ENCODE measurements at regions not wholly inside any gene's neighbourhood (a gene's known extent, or its start where the extent isn't known, plus 50 kb on each side); places are given as distances from the start of the nearest gene placed in this dataset.
"Not testable (repeated sequence)": the region's sequence is repeated elsewhere in the genome, so short reads cannot be mapped to it uniquely, and the experiment has no call there.

DNA sequence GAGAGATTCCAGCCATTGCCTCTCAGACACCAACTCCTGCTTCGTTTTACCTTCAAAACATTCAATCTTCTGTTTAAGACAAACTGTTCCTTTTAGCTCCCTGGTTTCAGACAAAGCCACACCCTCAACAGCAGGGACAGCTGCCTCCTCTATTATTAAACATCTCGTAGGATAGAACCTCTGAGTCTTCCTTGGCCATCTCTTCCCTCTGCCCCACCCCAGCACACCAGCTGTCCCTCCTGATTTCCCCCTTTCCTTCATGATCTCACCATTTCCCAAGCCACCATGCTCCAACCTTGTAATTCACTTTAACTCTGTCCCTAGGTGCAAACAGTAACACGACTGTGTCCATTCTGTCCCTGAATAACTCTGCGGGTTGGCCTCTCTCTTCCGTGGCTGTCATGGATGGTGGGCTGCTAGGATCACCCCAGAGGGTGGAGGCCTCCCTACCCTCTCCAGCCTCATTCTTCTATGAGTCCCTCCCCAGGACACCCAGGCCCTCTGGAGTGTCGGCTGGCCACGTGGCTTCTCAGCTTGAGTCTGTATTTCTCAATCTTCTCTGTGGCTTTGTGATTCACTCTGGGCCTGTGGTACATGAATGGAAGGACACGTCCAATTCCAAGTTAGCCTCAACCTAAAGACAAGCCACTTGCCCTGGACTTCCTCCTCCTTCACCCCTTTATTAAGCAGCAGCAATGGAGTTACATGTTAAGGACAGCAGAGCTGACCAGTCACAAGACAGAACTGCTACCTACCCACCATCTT is 349.9 kb downstream of the FBXW7 start:
- H3K9ac ChIP-seq (ENCODE audit: low read length in 5 of 5), result no peak overlapping the region
- H3K9me3 ChIP-seq (ENCODE audit: control insufficient read depth in 5 of 5, low read length in 5 of 5), result peaks cover 0 to 4% (median 0%) of the 10 kb centered on the region in 5 donors
- no peaks in the 10 kb centered on the region for H3K36me3 ChIP-seq (ENCODE audit: control insufficient read depth in 5 of 5, insufficient read depth in 5 of 5, low read length in 5 of 5)
- H3K27ac ChIP-seq (ENCODE audit: low read depth, low read length), result no peak overlapping the region
- H3K4me1 ChIP-seq (ENCODE audit: control insufficient read depth in 5 of 5, insufficient read depth in 5 of 5, low read length in 5 of 5), result peaks cover 0 to 14% (median 11%) of the 10 kb centered on the region in 5 donors
- no peak overlapping the region for H3K4me3 ChIP-seq (ENCODE audit: low read depth in 1 of 5, low read length in 5 of 5)
- H3K27me3 ChIP-seq (ENCODE audit: control insufficient read depth in 5 of 5, insufficient read depth in 4 of 5, low read length in 5 of 5), result no peaks in the 10 kb centered on the region

DNA sequence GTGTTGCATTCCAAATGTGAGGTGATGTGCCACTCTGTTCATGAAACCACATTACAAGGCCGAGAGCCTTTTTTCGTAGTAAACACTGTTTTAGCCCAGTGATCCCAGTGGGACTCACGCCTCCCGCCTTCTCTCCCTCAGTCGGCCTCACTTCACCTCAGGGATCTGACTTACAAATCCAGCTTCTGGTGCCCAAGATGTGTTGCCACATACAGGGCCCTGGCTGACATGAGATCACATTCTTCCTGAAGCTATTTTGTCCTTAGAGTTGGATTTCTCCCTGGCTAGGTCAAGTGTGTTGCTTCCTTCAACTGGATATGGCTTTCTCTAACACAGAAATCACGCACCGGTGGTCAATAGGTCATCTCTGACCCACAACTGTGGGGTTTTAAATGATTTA is 354.7 kb downstream of the FBXW7 start:
- Histone ChIP-seq H3K27ac (ENCODE audit: low read depth, low read length) (no peak overlapping the region), H3K36me3 (ENCODE audit: control insufficient read depth in 5 of 5, insufficient read depth in 5 of 5, low read length in 5 of 5) (no peaks in the 10 kb centered on the region), H3K27me3 (ENCODE audit: control insufficient read depth in 5 of 5, insufficient read depth in 4 of 5, low read length in 5 of 5) (no peaks in the 10 kb centered on the region), H3K4me1 (ENCODE audit: control insufficient read depth in 5 of 5, insufficient read depth in 5 of 5, low read length in 5 of 5) (peaks cover 0 to 9% (median 0%) of the 10 kb centered on the region in 5 donors), H3K4me3 (ENCODE audit: low read depth in 1 of 5, low read length in 5 of 5) (no peak overlapping the region), H3K9ac (ENCODE audit: low read length in 5 of 5) (no peak overlapping the region), H3K9me3 (ENCODE audit: control insufficient read depth in 5 of 5, low read length in 5 of 5) (peaks cover 0 to 4% (median 0%) of the 10 kb centered on the region in 5 donors)

DNA sequence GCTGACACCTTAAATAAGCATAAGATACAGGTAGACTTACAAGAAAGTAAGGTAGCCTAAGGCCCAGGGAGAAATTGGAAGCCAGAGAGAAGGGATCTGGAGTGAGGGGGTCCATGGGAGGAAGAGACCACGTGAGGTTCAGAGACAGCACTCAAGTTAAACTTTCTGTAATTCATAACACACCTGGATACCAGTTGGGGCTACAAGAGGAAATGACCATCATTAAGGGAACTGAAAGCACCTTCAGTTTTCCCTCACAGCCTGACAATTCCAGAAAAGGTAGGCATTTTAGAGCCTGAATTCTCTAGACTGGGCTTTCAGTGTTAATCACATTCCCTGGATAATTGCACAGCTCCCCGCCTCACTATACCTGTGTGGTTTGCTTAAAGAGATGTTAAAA is 355.5 kb downstream of the FBXW7 start:
- Histone ChIP-seq H3K9me3 (ENCODE audit: control insufficient read depth in 5 of 5, low read length in 5 of 5) (peaks cover 0 to 4% (median 0%) of the 10 kb centered on the region in 5 donors), H3K27ac (ENCODE audit: low read depth, low read length) (no peak overlapping the region)

DNA sequence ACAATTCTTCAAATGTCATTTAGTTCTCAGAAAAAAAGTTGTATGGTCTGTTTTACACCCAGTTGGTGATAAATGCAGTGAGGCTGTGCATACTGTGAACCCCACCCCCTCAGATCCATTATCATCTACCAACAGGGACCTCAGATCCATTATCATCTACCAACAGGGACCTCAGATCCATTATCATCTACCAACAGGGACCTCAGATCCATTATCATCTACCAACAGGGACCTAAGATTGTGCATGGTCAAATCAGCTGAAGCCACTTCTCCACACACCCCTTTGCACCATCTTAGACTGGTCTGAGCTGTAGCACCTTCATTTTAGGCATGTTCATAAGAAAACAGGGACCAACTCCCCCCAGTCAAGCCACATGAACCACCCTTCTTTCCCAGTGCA is 358.4 kb downstream of the FBXW7 start:
- not testable (repeated sequence) for H3K36me3 ChIP-seq (ENCODE audit: control insufficient read depth in 5 of 5, insufficient read depth in 5 of 5, low read length in 5 of 5); H3K27me3 ChIP-seq (ENCODE audit: control insufficient read depth in 5 of 5, insufficient read depth in 4 of 5, low read length in 5 of 5)

More for the DNA sequence above, 355.5 kb downstream of the FBXW7 start:
- Histone ChIP-seq H3K4me3 (ENCODE audit: low read depth in 1 of 5, low read length in 5 of 5) (no peak overlapping the region), H3K9ac (ENCODE audit: low read length in 5 of 5) (no peak overlapping the region), H3K27me3 (ENCODE audit: control insufficient read depth in 5 of 5, insufficient read depth in 4 of 5, low read length in 5 of 5) (no peaks in the 10 kb centered on the region), H3K4me1 (ENCODE audit: control insufficient read depth in 5 of 5, insufficient read depth in 5 of 5, low read length in 5 of 5) (peaks cover 0 to 9% (median 0%) of the 10 kb centered on the region in 5 donors), H3K36me3 (ENCODE audit: control insufficient read depth in 5 of 5, insufficient read depth in 5 of 5, low read length in 5 of 5) (no peaks in the 10 kb centered on the region)

DNA sequence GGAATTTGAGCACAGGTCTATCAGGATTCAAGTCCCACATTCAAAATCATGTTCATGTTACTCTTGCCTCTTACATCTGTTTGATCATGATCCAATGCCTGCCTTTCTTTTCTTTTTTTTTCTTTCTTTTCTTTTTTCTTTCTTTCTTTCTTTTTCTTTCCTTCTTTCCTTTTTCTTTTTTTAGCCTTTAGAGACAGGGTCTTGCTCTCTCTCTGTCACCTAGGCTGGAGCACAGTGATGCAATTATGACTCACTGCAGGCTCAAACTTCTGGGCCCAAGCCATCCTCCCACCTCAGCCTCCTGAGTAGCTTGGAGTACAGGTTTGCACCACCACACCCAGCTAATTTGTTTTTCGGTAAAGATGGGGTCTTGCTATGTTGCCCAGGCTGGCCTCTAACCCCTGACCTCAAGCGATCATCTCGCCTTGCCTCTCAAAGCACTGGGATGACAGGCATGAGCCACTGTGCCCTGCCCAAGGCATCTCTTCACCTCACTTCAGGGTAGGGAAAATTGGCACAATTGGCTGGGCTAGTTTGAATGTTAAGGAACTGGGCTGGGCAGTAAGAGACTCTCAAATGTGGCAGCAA is 359.2 kb downstream of the FBXW7 start:
- no peak overlapping the region for H3K9ac ChIP-seq (ENCODE audit: low read length in 5 of 5)
- peaks cover 0 to 9% (median 0%) of the 10 kb centered on the region in 5 donors for H3K4me1 ChIP-seq (ENCODE audit: control insufficient read depth in 5 of 5, insufficient read depth in 5 of 5, low read length in 5 of 5)
- no peaks in the 10 kb centered on the region for H3K27me3 ChIP-seq (ENCODE audit: control insufficient read depth in 5 of 5, insufficient read depth in 4 of 5, low read length in 5 of 5)
- no peak overlapping the region for H3K4me3 ChIP-seq (ENCODE audit: low read depth in 1 of 5, low read length in 5 of 5)
- no peaks in the 10 kb centered on the region for H3K36me3 ChIP-seq (ENCODE audit: control insufficient read depth in 5 of 5, insufficient read depth in 5 of 5, low read length in 5 of 5)
- no peak overlapping the region for H3K27ac ChIP-seq (ENCODE audit: low read depth, low read length)
- no peaks in the 10 kb centered on the region for H3K9me3 ChIP-seq (ENCODE audit: control insufficient read depth in 5 of 5, low read length in 5 of 5)

More for the DNA sequence above, 358.4 kb downstream of the FBXW7 start:
- not testable (repeated sequence) for H3K27ac ChIP-seq (ENCODE audit: low read depth, low read length); H3K9me3 ChIP-seq (ENCODE audit: control insufficient read depth in 5 of 5, low read length in 5 of 5); H3K9ac ChIP-seq (ENCODE audit: low read length in 5 of 5); H3K4me3 ChIP-seq (ENCODE audit: low read depth in 1 of 5, low read length in 5 of 5); H3K4me1 ChIP-seq (ENCODE audit: control insufficient read depth in 5 of 5, insufficient read depth in 5 of 5, low read length in 5 of 5)

DNA sequence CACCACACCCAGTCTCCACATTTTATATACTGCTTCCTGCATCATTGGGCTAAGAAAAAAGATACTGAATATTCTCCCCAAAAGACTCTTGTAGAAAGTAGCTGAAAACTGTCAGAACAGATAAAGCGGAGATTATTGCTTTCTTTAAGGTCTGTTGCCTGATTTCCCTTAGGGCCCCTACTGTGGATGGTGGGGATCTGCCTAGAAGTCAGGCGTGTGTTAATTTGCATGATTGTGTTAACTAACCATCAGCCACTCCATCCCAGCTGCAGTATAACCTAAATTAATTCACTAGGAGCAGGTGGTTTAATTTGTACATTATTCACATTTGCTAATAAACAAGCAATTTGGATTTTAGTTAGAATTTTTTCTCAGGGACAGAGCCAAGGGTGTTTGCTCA is 360.3 kb downstream of the FBXW7 start:
- no peak overlapping the region for H3K4me3 ChIP-seq (ENCODE audit: low read depth in 1 of 5, low read length in 5 of 5)
- no peak overlapping the region for H3K27ac ChIP-seq (ENCODE audit: low read depth, low read length)
- no peaks in the 10 kb centered on the region for H3K9me3 ChIP-seq (ENCODE audit: control insufficient read depth in 5 of 5, low read length in 5 of 5)
- no peaks in the 10 kb centered on the region for H3K36me3 ChIP-seq (ENCODE audit: control insufficient read depth in 5 of 5, insufficient read depth in 5 of 5, low read length in 5 of 5)
- H3K4me1 ChIP-seq (ENCODE audit: control insufficient read depth in 5 of 5, insufficient read depth in 5 of 5, low read length in 5 of 5), result peaks cover 0 to 1% (median 0%) of the 10 kb centered on the region in 5 donors
- no peaks in the 10 kb centered on the region for H3K27me3 ChIP-seq (ENCODE audit: control insufficient read depth in 5 of 5, insufficient read depth in 4 of 5, low read length in 5 of 5)
- H3K9ac ChIP-seq (ENCODE audit: low read length in 5 of 5), result no peak overlapping the region

DNA sequence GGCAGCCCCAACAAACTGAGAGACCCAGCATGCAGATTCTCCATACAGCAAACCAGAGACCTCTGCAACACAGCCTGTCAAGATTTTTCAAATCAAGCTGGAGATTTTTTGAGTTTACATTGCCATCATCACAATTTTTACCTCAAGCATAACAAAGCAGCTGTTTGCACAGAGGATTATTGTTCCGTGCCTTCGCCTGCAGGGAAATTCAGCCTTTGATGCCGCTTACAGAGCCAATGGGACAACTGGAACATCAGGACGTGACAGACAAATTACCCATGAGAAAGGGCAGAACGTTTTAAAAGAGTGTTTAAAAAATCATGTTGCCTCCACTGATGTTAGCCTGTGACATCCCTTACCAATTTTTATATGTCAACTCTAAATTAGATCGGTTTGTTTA is 363.7 kb downstream of the FBXW7 start:
- no peak overlapping the region for H3K4me3 ChIP-seq (ENCODE audit: low read depth in 1 of 5, low read length in 5 of 5)
- no peak overlapping the region for H3K27ac ChIP-seq (ENCODE audit: low read depth, low read length)
- H3K9me3 ChIP-seq (ENCODE audit: control insufficient read depth in 5 of 5, low read length in 5 of 5), result no peaks in the 10 kb centered on the region
- H3K4me1 ChIP-seq (ENCODE audit: control insufficient read depth in 5 of 5, insufficient read depth in 5 of 5, low read length in 5 of 5), result no peaks in the 10 kb centered on the region
- no peak overlapping the region for H3K9ac ChIP-seq (ENCODE audit: low read length in 5 of 5)
- no peaks in the 10 kb centered on the region for H3K36me3 ChIP-seq (ENCODE audit: control insufficient read depth in 5 of 5, insufficient read depth in 5 of 5, low read length in 5 of 5)
- no peaks in the 10 kb centered on the region for H3K27me3 ChIP-seq (ENCODE audit: control insufficient read depth in 5 of 5, insufficient read depth in 4 of 5, low read length in 5 of 5)

DNA sequence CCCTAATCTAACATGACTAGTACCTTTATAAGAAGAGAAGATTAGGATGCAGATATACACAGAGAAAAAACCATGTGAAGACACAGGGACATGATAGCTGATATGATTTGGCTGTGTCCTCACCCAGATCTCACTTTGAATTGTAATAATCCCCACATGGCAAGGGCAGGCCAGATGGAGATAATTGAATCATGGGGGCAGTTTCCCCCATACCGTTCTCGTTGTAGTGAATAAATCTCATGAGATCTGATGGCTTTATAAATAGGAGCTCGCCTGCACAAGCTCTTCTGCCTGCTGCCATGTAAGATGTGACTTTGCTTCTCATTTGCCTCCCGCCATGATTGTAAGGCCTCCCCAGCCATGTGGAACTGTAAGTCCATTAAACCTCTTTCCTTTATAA is 364.3 kb downstream of the FBXW7 start:
- H3K36me3 ChIP-seq (ENCODE audit: control insufficient read depth in 5 of 5, insufficient read depth in 5 of 5, low read length in 5 of 5), result no peaks in the 10 kb centered on the region
- no peak overlapping the region for H3K9ac ChIP-seq (ENCODE audit: low read length in 5 of 5)
- no peaks in the 10 kb centered on the region for H3K27me3 ChIP-seq (ENCODE audit: control insufficient read depth in 5 of 5, insufficient read depth in 4 of 5, low read length in 5 of 5)
- H3K4me3 ChIP-seq (ENCODE audit: low read depth in 1 of 5, low read length in 5 of 5), result no peak overlapping the region
- H3K27ac ChIP-seq (ENCODE audit: low read depth, low read length), result no peak overlapping the region
- no peaks in the 10 kb centered on the region for H3K4me1 ChIP-seq (ENCODE audit: control insufficient read depth in 5 of 5, insufficient read depth in 5 of 5, low read length in 5 of 5)
- no peaks in the 10 kb centered on the region for H3K9me3 ChIP-seq (ENCODE audit: control insufficient read depth in 5 of 5, low read length in 5 of 5)

DNA sequence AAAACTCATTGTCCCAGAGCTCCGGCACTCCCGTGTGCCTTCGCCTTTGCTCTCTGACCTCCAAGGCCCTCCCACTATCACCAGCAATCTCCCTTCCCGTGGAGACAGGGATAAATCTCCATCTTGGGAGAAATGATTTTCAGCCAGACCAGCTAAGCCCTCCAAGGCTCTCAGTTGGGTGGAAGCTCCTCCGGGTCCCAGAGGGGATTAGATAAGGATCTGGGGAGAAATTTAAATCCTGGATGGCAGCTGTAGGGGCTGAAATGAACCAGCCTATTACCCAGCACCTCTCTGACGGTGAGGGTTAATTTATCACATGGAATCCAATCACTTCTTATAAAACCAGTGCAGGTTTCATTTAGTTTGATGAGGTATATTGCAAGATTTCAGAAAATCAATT is 366.2 kb downstream of the FBXW7 start:
- Histone ChIP-seq H3K4me3 (ENCODE audit: low read depth in 1 of 5, low read length in 5 of 5) (no peak overlapping the region), H3K27me3 (ENCODE audit: control insufficient read depth in 5 of 5, insufficient read depth in 4 of 5, low read length in 5 of 5) (no peaks in the 10 kb centered on the region), H3K36me3 (ENCODE audit: control insufficient read depth in 5 of 5, insufficient read depth in 5 of 5, low read length in 5 of 5) (no peaks in the 10 kb centered on the region), H3K9ac (ENCODE audit: low read length in 5 of 5) (no peak overlapping the region), H3K4me1 (ENCODE audit: control insufficient read depth in 5 of 5, insufficient read depth in 5 of 5, low read length in 5 of 5) (no peaks in the 10 kb centered on the region), H3K9me3 (ENCODE audit: control insufficient read depth in 5 of 5, low read length in 5 of 5) (no peaks in the 10 kb centered on the region), H3K27ac (ENCODE audit: low read depth, low read length) (no peak overlapping the region)

DNA sequence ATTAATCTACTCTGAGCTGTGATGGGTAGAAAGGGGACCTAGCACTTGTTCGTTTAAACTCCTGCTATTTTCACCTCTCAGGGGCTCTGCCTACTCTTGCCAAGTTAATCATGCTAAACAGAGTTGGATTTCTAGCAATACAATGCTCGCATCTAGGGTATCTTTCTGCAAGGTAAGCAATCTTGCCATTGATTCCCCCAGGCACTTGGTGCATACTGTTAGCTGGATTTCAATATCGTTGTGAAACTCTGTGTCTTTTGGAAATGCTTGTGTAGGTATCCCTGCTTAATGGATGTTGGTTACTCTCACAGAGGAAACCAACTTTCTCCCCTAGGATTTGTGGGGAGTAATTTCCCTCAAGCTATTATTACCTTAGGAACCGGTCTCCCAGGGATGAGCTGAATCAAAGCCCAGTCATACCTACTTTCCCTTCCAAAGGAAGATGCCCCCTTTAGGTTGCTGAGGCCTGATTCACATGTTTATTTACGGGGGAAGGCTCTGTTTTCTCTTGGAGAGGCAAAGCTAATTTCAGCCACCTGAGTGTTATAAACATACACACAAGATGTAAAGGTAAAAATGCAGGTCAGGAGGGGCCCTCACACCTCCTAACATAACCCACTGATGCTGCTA is 366.8 kb downstream of the FBXW7 start:
- no peaks in the 10 kb centered on the region for H3K9me3 ChIP-seq (ENCODE audit: control insufficient read depth in 5 of 5, low read length in 5 of 5)

More for the DNA sequence above, 366.8 kb downstream of the FBXW7 start:
- Histone ChIP-seq H3K36me3 (ENCODE audit: control insufficient read depth in 5 of 5, insufficient read depth in 5 of 5, low read length in 5 of 5) (no peaks in the 10 kb centered on the region), H3K9ac (ENCODE audit: low read length in 5 of 5) (no peak overlapping the region), H3K27me3 (ENCODE audit: control insufficient read depth in 5 of 5, insufficient read depth in 4 of 5, low read length in 5 of 5) (no peaks in the 10 kb centered on the region), H3K4me1 (ENCODE audit: control insufficient read depth in 5 of 5, insufficient read depth in 5 of 5, low read length in 5 of 5) (no peaks in the 10 kb centered on the region), H3K4me3 (ENCODE audit: low read depth in 1 of 5, low read length in 5 of 5) (no peak overlapping the region), H3K27ac (ENCODE audit: low read depth, low read length) (no peak overlapping the region)

All from subcutaneous abdominal adipose tissue (tissue), 5 donors.